Mesenchymal stem cell (in vitro differentiated cells and primary cell): ENCODE measurements at regions not wholly inside any gene's neighbourhood (a gene's known extent, or its start where the extent isn't known, plus 50 kb on each side); places are given as distances from the start of the nearest gene placed in this dataset.

ENCODE experiments used
- DNase-seq: peaks from one replicate; pipeline ENCODE4 v3.0.0-alpha.2; 2013
- H2AFZ ChIP-seq: one replicate; pipeline ENCODE4 v1.6.1; 2013; ENCODE audit warnings: low read depth, mild to moderate bottlenecking, control low read depth, inconsistent platforms, low read length, moderate library complexity
- H2AK5ac ChIP-seq: 2 replicates; pipeline ENCODE4 v1.6.1; 2013; ENCODE audit warnings: low read length, moderate library complexity, mild to moderate bottlenecking, inconsistent platforms; ENCODE audit not compliant: severe bottlenecking
- H2BK120ac ChIP-seq: one replicate; pipeline ENCODE4 v1.6.1; 2013; ENCODE audit warnings: low read depth, mild to moderate bottlenecking, inconsistent platforms, low read length, moderate library complexity
- H2BK12ac ChIP-seq, 2 experiments: one replicate each; pipeline ENCODE4 v1.6.1; 2013; ENCODE audit warnings: inconsistent platforms in 2 of 2, low read length in 2 of 2, mild to moderate bottlenecking in 2 of 2, moderate library complexity in 2 of 2, control low read depth in 1 of 2
- H2BK15ac ChIP-seq: one replicate; pipeline ENCODE4 v1.6.1; 2013; ENCODE audit warnings: mild to moderate bottlenecking, low read depth, inconsistent platforms; ENCODE audit not compliant: poor library complexity, severe bottlenecking
- H2BK5ac ChIP-seq: 2 replicates; pipeline ENCODE4 v1.6.1; 2013; ENCODE audit warnings: low read depth, mild to moderate bottlenecking, low read length, control low read depth, inconsistent platforms; ENCODE audit not compliant: poor library complexity, severe bottlenecking
- H3K14ac ChIP-seq, 2 experiments: one replicate each; pipeline ENCODE4 v1.6.1; 2013; ENCODE audit warnings: inconsistent platforms in 2 of 2, low read length in 2 of 2, control low read depth in 1 of 2, mild to moderate bottlenecking in 1 of 2, moderate library complexity in 1 of 2
- H3K18ac ChIP-seq, 2 experiments: one replicate each; pipeline ENCODE4 v1.6.1; 2013; ENCODE audit warnings: inconsistent platforms in 2 of 2, low read length in 2 of 2, control low read depth in 1 of 2, low read depth in 1 of 2, mild to moderate bottlenecking in 1 of 2
- H3K23ac ChIP-seq, 2 experiments: one replicate each; pipeline ENCODE4 v1.6.1; 2013; ENCODE audit warnings: inconsistent platforms in 2 of 2, low read length in 2 of 2, mild to moderate bottlenecking in 2 of 2, moderate library complexity in 2 of 2, control low read depth in 1 of 2
- H3K27ac ChIP-seq: 2 replicates; pipeline ENCODE4 v1.5.1; 2013; ENCODE audit warnings: mild to moderate bottlenecking, moderate library complexity, low read length, control low read depth, inconsistent platforms; ENCODE audit not compliant: poor library complexity, severe bottlenecking
- H3K27me3 ChIP-seq, 2 experiments: 2 replicates each; pipeline versions ENCODE4 v1.6.1 to v1.7.0; 2013; ENCODE audit warnings: low read length in 2 of 2, mild to moderate bottlenecking in 2 of 2, moderate library complexity in 2 of 2, control low read depth in 1 of 2, inconsistent platforms in 1 of 2; ENCODE audit not compliant: control insufficient read depth in 1 of 2, insufficient read depth in 1 of 2
- H3K36me3 ChIP-seq, 2 experiments: 2 replicates each; pipeline versions ENCODE4 v1.6.1 to v1.7.0; 2013; ENCODE audit warnings: low read length in 2 of 2, control low read depth in 1 of 2, inconsistent platforms in 1 of 2, low read depth in 1 of 2, mild to moderate bottlenecking in 1 of 2; ENCODE audit not compliant: insufficient read depth in 2 of 2, control insufficient read depth in 1 of 2
- H3K4ac ChIP-seq, 2 experiments: one replicate each; pipeline ENCODE4 v1.6.1; 2013; ENCODE audit warnings: inconsistent platforms in 2 of 2, low read length in 2 of 2, mild to moderate bottlenecking in 2 of 2, moderate library complexity in 2 of 2, control low read depth in 1 of 2, low read depth in 1 of 2
- H3K4me1 ChIP-seq: 2 replicates; pipeline ENCODE4 v1.6.1; 2013; ENCODE audit warnings: low read depth, low read length, control low read depth; ENCODE audit not compliant: control insufficient read depth, insufficient read depth
- H3K4me2 ChIP-seq: 2 replicates; pipeline ENCODE4 v1.6.1; 2013; ENCODE audit warnings: low read length, mild to moderate bottlenecking, inconsistent platforms; ENCODE audit not compliant: poor library complexity, severe bottlenecking
- H3K4me3 ChIP-seq, 2 experiments: 2 replicates each; pipeline versions ENCODE4 v1.5.1 to v1.7.0; 2013; ENCODE audit warnings: low read length in 2 of 2, mild to moderate bottlenecking in 2 of 2, control low read depth in 1 of 2, low read depth in 1 of 2; ENCODE audit not compliant: insufficient read depth in 1 of 2
- H3K79me1 ChIP-seq: replicated peaks from 2 replicates; pipeline ENCODE4 v1.6.1; 2013; ENCODE audit warnings: mild to moderate bottlenecking, control low read depth, low read length, inconsistent platforms; ENCODE audit not compliant: poor library complexity, severe bottlenecking
- H3K9ac ChIP-seq: 2 replicates; pipeline ENCODE4 v1.7.0; 2013; ENCODE audit warnings: mild to moderate bottlenecking, low read length, moderate library complexity
- H3K9me3 ChIP-seq: 2 replicates; pipeline ENCODE4 v1.7.0; 2013; ENCODE audit warnings: mild to moderate bottlenecking, low read length; ENCODE audit not compliant: control insufficient read depth
- H4K8ac ChIP-seq: one replicate; pipeline ENCODE4 v1.6.1; 2013; ENCODE audit warnings: inconsistent platforms, mild to moderate bottlenecking, low read length, moderate library complexity
- H4K91ac ChIP-seq: one replicate; pipeline ENCODE4 v1.6.1; 2013; ENCODE audit warnings: mild to moderate bottlenecking, low read length, inconsistent platforms
- WGBS: methylation state at CpG from one replicate; pipeline ENCODE4 v1.1.7; 2013; ENCODE audit warnings: mixed read lengths; 5-methylcytosine and 5-hydroxymethylcytosine counted together

DNA sequence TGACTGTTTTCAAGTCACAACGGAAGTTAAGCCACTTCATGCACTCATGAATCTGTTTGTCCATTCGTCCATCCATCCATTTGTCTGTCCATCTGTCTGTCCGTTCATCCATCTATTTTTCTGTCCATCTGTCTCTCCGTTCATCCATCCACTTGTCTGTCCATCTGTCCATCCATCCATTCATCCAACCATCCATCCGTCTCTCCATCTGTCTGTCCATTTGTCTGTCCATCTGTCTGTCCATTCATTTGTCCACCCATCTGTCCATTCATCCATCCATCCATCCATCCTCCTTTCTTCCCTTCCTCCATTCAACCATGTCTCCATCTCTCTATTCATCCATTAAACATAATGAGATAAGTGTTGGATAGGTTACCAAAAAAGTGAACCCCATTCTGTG, 123.5 kb upstream of the UQCRFS1 start:
- no peak overlapping the region for H3K4ac ChIP-seq
- no peak overlapping the region for H4K91ac ChIP-seq
- no peak overlapping the region for H4K8ac ChIP-seq
- no peak overlapping the region for H2BK5ac ChIP-seq
- no peak overlapping the region for H3K23ac ChIP-seq
- H3K79me1 ChIP-seq: no peaks in the 10 kb centered on the region
- no peak for DNase-seq
- H3K18ac ChIP-seq: no peak overlapping the region
- H3K9ac ChIP-seq: no peak overlapping the region
- peaks cover 14% of the 10 kb centered on the region for H3K9me3 ChIP-seq
- H2BK15ac ChIP-seq: no peak overlapping the region
- H2BK120ac ChIP-seq: no peak overlapping the region
- H3K4me3 ChIP-seq: no peak overlapping the region
- no peak overlapping the region for H3K14ac ChIP-seq
- H3K27ac ChIP-seq: no peak overlapping the region
- H2AFZ ChIP-seq: no peak overlapping the region
- WGBS: 60% methylated on average over 5 of the region's 5 CpGs
- no peaks in the 10 kb centered on the region for H3K36me3 ChIP-seq
- no peaks in the 10 kb centered on the region for H3K27me3 ChIP-seq
- no peaks in the 10 kb centered on the region for H3K4me1 ChIP-seq
- H2AK5ac ChIP-seq: no peak overlapping the region
- H3K4me2 ChIP-seq: no peak overlapping the region
- H2BK12ac ChIP-seq: no peak overlapping the region

GRCh38 chr19:29337029-29337428, 124.1 kb upstream of the UQCRFS1 start:
- 53% methylated on average over 6 of the region's 6 CpGs for WGBS
- H3K27me3 ChIP-seq: no peaks in the 10 kb centered on the region
- H3K9me3 ChIP-seq: peaks cover 17% of the 10 kb centered on the region
- H3K18ac ChIP-seq: no peak overlapping the region
- H2BK15ac ChIP-seq: no peak overlapping the region
- no peak overlapping the region for H3K4me3 ChIP-seq
- no peak overlapping the region for H3K9ac ChIP-seq
- H3K27ac ChIP-seq: no peak overlapping the region
- H4K8ac ChIP-seq: no peak overlapping the region
- no peak overlapping the region for H2BK12ac ChIP-seq
- no peak overlapping the region for H2AFZ ChIP-seq
- H2AK5ac ChIP-seq: no peak overlapping the region
- no peaks in the 10 kb centered on the region for H3K79me1 ChIP-seq
- H2BK120ac ChIP-seq: no peak overlapping the region
- H3K36me3 ChIP-seq: no peaks in the 10 kb centered on the region
- no peak overlapping the region for H4K91ac ChIP-seq
- H3K23ac ChIP-seq: no peak overlapping the region
- H3K4ac ChIP-seq: no peak overlapping the region
- H3K4me1 ChIP-seq: no peaks in the 10 kb centered on the region
- DNase-seq: no peak
- H3K4me2 ChIP-seq: no peak overlapping the region
- no peak overlapping the region for H2BK5ac ChIP-seq
- no peak overlapping the region for H3K14ac ChIP-seq

GRCh38 chr19:29338480-29338879, 125.5 kb upstream of the UQCRFS1 start:
- Histone ChIP-seq H3K18ac (no peak overlapping the region), H2BK12ac (no peak overlapping the region), H3K14ac (no peak overlapping the region), H3K27ac (no peak overlapping the region), H3K4me3 (no peak overlapping the region), H2BK5ac (no peak overlapping the region), H2BK120ac (no peak overlapping the region), H3K27me3 (no peaks in the 10 kb centered on the region), H3K79me1 (no peaks in the 10 kb centered on the region), H3K9ac (no peak overlapping the region), H2AK5ac (no peak overlapping the region), H4K91ac (no peak overlapping the region), H3K4ac (no peak overlapping the region), H2AFZ (no peak overlapping the region), H3K9me3 (peaks cover 23% of the 10 kb centered on the region), H3K36me3 (no peaks in the 10 kb centered on the region), H2BK15ac (no peak overlapping the region), H3K23ac (no peak overlapping the region), H3K4me2 (no peak overlapping the region), H3K4me1 (no peaks in the 10 kb centered on the region), H4K8ac (no peak overlapping the region)
- DNase-seq: no peak
- WGBS: 33% methylated on average over 1 of the region's 1 CpG

DNA sequence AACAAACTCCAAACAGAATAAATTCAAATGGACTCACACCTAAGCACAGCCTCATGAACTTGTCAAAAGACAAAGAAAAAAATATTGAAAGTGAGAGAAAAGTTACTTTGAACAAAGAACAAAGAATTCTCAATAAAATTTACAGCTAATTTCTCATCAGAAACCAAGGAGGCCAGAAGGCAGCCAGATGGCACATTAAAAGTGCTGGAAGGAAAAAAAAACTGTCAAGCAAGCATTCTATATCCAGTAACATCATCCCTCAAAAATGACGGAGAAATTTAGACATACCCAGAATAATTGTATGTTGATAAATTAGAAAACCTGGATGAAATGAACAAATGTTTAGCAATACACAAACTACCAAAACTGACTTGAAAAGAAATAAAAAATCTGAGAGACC, 129.8 kb upstream of the UQCRFS1 start:
- H4K8ac ChIP-seq: no peak overlapping the region
- no peak overlapping the region for H2BK12ac ChIP-seq
- no peak overlapping the region for H2AK5ac ChIP-seq
- H3K4ac ChIP-seq: no peak overlapping the region
- no peaks in the 10 kb centered on the region for H3K4me1 ChIP-seq
- H3K79me1 ChIP-seq: no peaks in the 10 kb centered on the region
- H3K9ac ChIP-seq: no peak overlapping the region
- H3K36me3 ChIP-seq: no peaks in the 10 kb centered on the region
- H3K4me2 ChIP-seq: no peak overlapping the region
- DNase-seq: no peak
- WGBS: no CpG with 5 or more reads among the region's 1 CpG
- no peak overlapping the region for H2AFZ ChIP-seq
- H3K27ac ChIP-seq: no peak overlapping the region
- H3K27me3 ChIP-seq: no peaks in the 10 kb centered on the region
- H2BK15ac ChIP-seq: no peak overlapping the region
- H4K91ac ChIP-seq: no peak overlapping the region
- H2BK5ac ChIP-seq: no peak overlapping the region
- no peak overlapping the region for H3K14ac ChIP-seq
- no peak overlapping the region for H3K23ac ChIP-seq
- H3K4me3 ChIP-seq: no peak overlapping the region
- H3K9me3 ChIP-seq: peaks cover 42% of the 10 kb centered on the region
- H3K18ac ChIP-seq: no peak overlapping the region
- no peak overlapping the region for H2BK120ac ChIP-seq
